Glutamatergic neuron (in vitro differentiated cells): ENCODE measurements at regions not wholly inside any gene's neighbourhood (a gene's known extent, or its start where the extent isn't known, plus 50 kb on each side); places are given as distances from the start of the nearest gene placed in this dataset.

ENCODE experiments used
- DNase-seq: peaks from one replicate; pipeline ENCODE4 v3.0.0; 2022
- H3K27ac Mint-ChIP-seq: one replicate; pipeline ENCODE4 v1.8.0; 2020; ENCODE audit warnings: mild to moderate bottlenecking, mixed read lengths, inconsistent platforms; ENCODE audit not compliant: unreplicated experiment
- H3K27me3 Mint-ChIP-seq: one replicate; pipeline ENCODE4 v1.8.0; 2020; ENCODE audit warnings: mild to moderate bottlenecking, moderate library complexity, mixed read lengths, inconsistent platforms; ENCODE audit not compliant: unreplicated experiment
- H3K36me3 Mint-ChIP-seq: one replicate; pipeline ENCODE4 v1.8.0; 2020; ENCODE audit warnings: mild to moderate bottlenecking, mixed read lengths, inconsistent platforms; ENCODE audit not compliant: unreplicated experiment
- H3K4me1 Mint-ChIP-seq: one replicate; pipeline ENCODE4 v1.8.0; 2020; ENCODE audit warnings: mild to moderate bottlenecking, low read depth, mixed read lengths, inconsistent platforms; ENCODE audit not compliant: unreplicated experiment
- H3K4me3 Mint-ChIP-seq: one replicate; pipeline ENCODE4 v1.8.0; 2020; ENCODE audit warnings: mild to moderate bottlenecking, mixed read lengths, inconsistent platforms; ENCODE audit not compliant: unreplicated experiment
- H3K9me3 Mint-ChIP-seq: one replicate; pipeline ENCODE4 v1.8.0; 2020; ENCODE audit warnings: mild to moderate bottlenecking, moderate library complexity, mixed read lengths, inconsistent platforms; ENCODE audit not compliant: unreplicated experiment
- CTCF ChIP-seq: fragments of 200-600 bp; sonication (generic); IDR thresholded peaks from one replicate; pipeline ENCODE4 v1.5.0; 2021; ENCODE audit not compliant: partially characterized antibody, unreplicated experiment

- Mint-ChIP-seq H3K4me3 (no peak overlapping the region), H3K36me3 (peaks cover 4% of the 10 kb centered on the region), H3K27me3 (no peaks in the 10 kb centered on the region), H3K27ac (no peak overlapping the region), H3K4me1 (peaks cover 4% of the 10 kb centered on the region), H3K9me3 (no peaks in the 10 kb centered on the region)
- DNase-seq: no peak
- no peak for TF ChIP-seq CTCF
Observed at GRCh38 chr2:23146011-23146410, 239.0 kb upstream of the KLHL29 start.

GRCh38 chr2:23148342-23148741, 236.6 kb upstream of the KLHL29 start:
- no peak for DNase-seq

GRCh38 chr2:23149777-23150176, 235.2 kb upstream of the KLHL29 start:
- TF ChIP-seq CTCF: no peak
- Mint-ChIP-seq H3K9me3 (no peaks in the 10 kb centered on the region), H3K4me1 (peaks cover 8% of the 10 kb centered on the region)

More at GRCh38 chr2:23148342-23148741, 236.6 kb upstream of the KLHL29 start:
- no peak overlapping the region for H3K27ac Mint-ChIP-seq
- H3K4me1 Mint-ChIP-seq: peaks cover 7% of the 10 kb centered on the region
- H3K36me3 Mint-ChIP-seq: peaks cover 4% of the 10 kb centered on the region
- no peak for TF ChIP-seq CTCF
- no peaks in the 10 kb centered on the region for H3K9me3 Mint-ChIP-seq
- no peak overlapping the region for H3K4me3 Mint-ChIP-seq
- H3K27me3 Mint-ChIP-seq: no peaks in the 10 kb centered on the region

GRCh38 chr2:23153484-23153883, 231.5 kb upstream of the KLHL29 start:
- no peaks in the 10 kb centered on the region for H3K9me3 Mint-ChIP-seq
- no peak overlapping the region for H3K27ac Mint-ChIP-seq
- DNase-seq: no peak
- H3K4me3 Mint-ChIP-seq: no peak overlapping the region
- no peaks in the 10 kb centered on the region for H3K27me3 Mint-ChIP-seq
- peaks cover 4% of the 10 kb centered on the region for H3K4me1 Mint-ChIP-seq
- TF ChIP-seq CTCF: no peak
- H3K36me3 Mint-ChIP-seq: peaks cover 4% of the 10 kb centered on the region

More at GRCh38 chr2:23149777-23150176, 235.2 kb upstream of the KLHL29 start:
- H3K27me3 Mint-ChIP-seq: no peaks in the 10 kb centered on the region
- H3K36me3 Mint-ChIP-seq: peaks cover 4% of the 10 kb centered on the region
- DNase-seq: no peak
- no peak overlapping the region for H3K27ac Mint-ChIP-seq
- no peak overlapping the region for H3K4me3 Mint-ChIP-seq

GRCh38 chr2:23155022-23155421, 230.0 kb upstream of the KLHL29 start:
- Mint-ChIP-seq H3K36me3 (no peaks in the 10 kb centered on the region), H3K4me1 (peaks cover 4% of the 10 kb centered on the region), H3K4me3 (no peak overlapping the region), H3K27ac (no peak overlapping the region), H3K27me3 (no peaks in the 10 kb centered on the region), H3K9me3 (no peaks in the 10 kb centered on the region)
- TF ChIP-seq CTCF: no peak
- no peak for DNase-seq
